Gastrocnemius medialis (tissue), 4 donors: ENCODE measurements at regions not wholly inside any gene's neighbourhood (a gene's known extent, or its start where the extent isn't known, plus 50 kb on each side); places are given as distances from the start of the nearest gene placed in this dataset.

Experiments
- ATAC-seq, 2 donors: fragments of 150-250 bp; one replicate each; pipeline ENCODE4 v1.9.1; 2016
- DNase-seq, 2 donors: peaks; one replicate each; pipeline ENCODE4 v3.0.0-alpha.2; 2019
- H3K27ac ChIP-seq, 4 donors: fragments of 200-600 bp; sonication (generic); 1 replicate in 1 of 4; 2 replicates in 3 of 4; pipeline ENCODE4 v1.5.1; 2016 to 2018; ENCODE audit warnings: mild to moderate bottlenecking in 2 of 4, moderate library complexity in 1 of 4
- H3K27me3 ChIP-seq, 3 donors: fragments of 200-600 bp; sonication (generic) in 2 of 3; 1 replicate in 1 of 3; 2 replicates in 2 of 3; pipeline versions ENCODE4 v1.5.1 to v1.6.0; 2016 to 2019; ENCODE audit warnings: mild to moderate bottlenecking in 1 of 3, moderate library complexity in 1 of 3
- H3K36me3 ChIP-seq, 2 donors: fragments of 200-600 bp; sonication (generic) in 1 of 2; one replicate each; pipeline ENCODE4 v1.5.1; 2017 to 2018
- H3K4me1 ChIP-seq, 2 donors: fragments of 200-600 bp; sonication (generic) in 1 of 2; one replicate each; pipeline ENCODE4 v1.5.1; 2016 to 2017; ENCODE audit warnings: mild to moderate bottlenecking in 2 of 2
- H3K4me3 ChIP-seq, 4 donors: fragments of 200-600 bp; sonication (generic) in 3 of 4; 1 replicate in 1 of 4; 2 replicates in 3 of 4; pipeline ENCODE4 v1.5.1; 2016 to 2019; ENCODE audit warnings: mild to moderate bottlenecking in 2 of 4
- H3K9me3 ChIP-seq, 3 donors: fragments of 200-600 bp; sonication (generic) in 2 of 3; 1 replicate in 1 of 3; 2 replicates in 2 of 3; pipeline ENCODE4 v1.5.1; 2016 to 2019
- CTCF ChIP-seq, 5 experiments: fragments of 450-650 bp in 3 of 5; fragments of 200-600 bp in 2 of 5; sonication (generic) in 2 of 5; IDR thresholded peaks in 4 of 5; conservative IDR thresholded peaks in 1 of 5; 1 replicate in 4 of 5; 2 replicates in 1 of 5; pipeline ENCODE4 v1.5.1; 2016 to 2019; ENCODE audit warnings: antibody characterized with exemption in 5 of 5, mild to moderate bottlenecking in 3 of 5, moderate library complexity in 3 of 5
- POLR2A ChIP-seq, 2 donors: fragments of 450-650 bp; IDR thresholded peaks; one replicate each; pipeline ENCODE4 v1.6.1; 2017; ENCODE audit warnings: antibody characterized with exemption in 2 of 2, mild to moderate bottlenecking in 2 of 2, moderate library complexity in 2 of 2
- in situ Hi-C, 4 donors: fragments of 200-750 bp; cut with MboI; loops; one replicate each; pipeline versions ENCODE4 v1.15.0 to v1.8.0; 2017; ENCODE audit warnings: low sequenced_read_pairs in 4 of 4
- intact Hi-C: fragments of 100-400 bp; cut with DNase I; formaldehyde crosslinking; loops from one replicate; pipeline ENCODE4 v1.15.1; 2023; ENCODE audit warnings: low total_unique reads

- H3K4me1 ChIP-seq: no peaks in the 10 kb centered on the region
- H3K27me3 ChIP-seq: no peaks in the 10 kb centered on the region
- in situ Hi-C loops (no loop called here), intact Hi-C loops (no loop called here)
- H3K4me3 ChIP-seq: no peak overlapping the region
- no peak overlapping the region for H3K27ac ChIP-seq
- ATAC-seq (no peak), DNase-seq (no peak)
- H3K36me3 ChIP-seq: no peaks in the 10 kb centered on the region
- H3K9me3 ChIP-seq: no peaks in the 10 kb centered on the region
- TF ChIP-seq POLR2A (IDR thresholded peaks at IDR 0.05) (no peak), CTCF (IDR thresholded peaks at IDR 0.05 in 4 of 5, conservative IDR thresholded peaks at IDR 0.05 in 1 of 5) (no peak)
Measured at GRCh38 chr10:61356354-61356753, 96.8 kb downstream of the TMEM26 start.

GRCh38 chr10:61355211-61355610 is 98.0 kb downstream of the TMEM26 start:
- intact Hi-C loops: no loop called here
- TF ChIP-seq POLR2A (IDR thresholded peaks at IDR 0.05) (no peak), CTCF (IDR thresholded peaks at IDR 0.05 in 4 of 5, conservative IDR thresholded peaks at IDR 0.05 in 1 of 5) (no peak)
- in situ Hi-C loops: no loop called here
- H3K27ac ChIP-seq: no peak overlapping the region
- no peaks in the 10 kb centered on the region for H3K4me1 ChIP-seq
- no peak for DNase-seq
- H3K36me3 ChIP-seq: no peaks in the 10 kb centered on the region
- ATAC-seq: no peak
- H3K9me3 ChIP-seq: no peaks in the 10 kb centered on the region
- no peaks in the 10 kb centered on the region for H3K27me3 ChIP-seq
- H3K4me3 ChIP-seq: no peak overlapping the region

- intact Hi-C loops: no loop called here
- TF ChIP-seq CTCF (IDR thresholded peaks at IDR 0.05 in 4 of 5, conservative IDR thresholded peaks at IDR 0.05 in 1 of 5): no peak
- no peak for TF ChIP-seq POLR2A (IDR thresholded peaks at IDR 0.05)
- in situ Hi-C loops: no loop called here
- Histone ChIP-seq H3K4me3 (no peak overlapping the region), H3K4me1 (no peaks in the 10 kb centered on the region), H3K27ac (no peak overlapping the region), H3K9me3 (no peaks in the 10 kb centered on the region), H3K27me3 (no peaks in the 10 kb centered on the region), H3K36me3 (no peaks in the 10 kb centered on the region)
- DNase-seq: no peak
- ATAC-seq: no peak
Measured at GRCh38 chr10:61354401-61354975, 98.7 kb downstream of the TMEM26 start.

- H3K36me3 ChIP-seq: no peaks in the 10 kb centered on the region
- no peak for TF ChIP-seq CTCF (IDR thresholded peaks at IDR 0.05 in 4 of 5, conservative IDR thresholded peaks at IDR 0.05 in 1 of 5)
- TF ChIP-seq POLR2A (IDR thresholded peaks at IDR 0.05): no peak
- ATAC-seq (no peak), DNase-seq (no peak)
- no peak overlapping the region for H3K27ac ChIP-seq
- no peaks in the 10 kb centered on the region for H3K4me1 ChIP-seq
- H3K27me3 ChIP-seq: no peaks in the 10 kb centered on the region
- in situ Hi-C loops (no loop called here), intact Hi-C loops (no loop called here)
- no peak overlapping the region for H3K4me3 ChIP-seq
- H3K9me3 ChIP-seq: no peaks in the 10 kb centered on the region
Measured at GRCh38 chr10:61350794-61351193, 102.4 kb downstream of the TMEM26 start.

GRCh38 chr10:61350068-61350467 is 103.1 kb downstream of the TMEM26 start:
- DNase-seq (no peak), ATAC-seq (no peak)
- in situ Hi-C loops (no loop called here), intact Hi-C loops (no loop called here)
- H3K36me3 ChIP-seq: no peaks in the 10 kb centered on the region
- no peaks in the 10 kb centered on the region for H3K9me3 ChIP-seq
- no peak for TF ChIP-seq CTCF (IDR thresholded peaks at IDR 0.05 in 4 of 5, conservative IDR thresholded peaks at IDR 0.05 in 1 of 5)
- H3K27me3 ChIP-seq: no peaks in the 10 kb centered on the region
- no peaks in the 10 kb centered on the region for H3K4me1 ChIP-seq
- H3K27ac ChIP-seq: no peak overlapping the region
- no peak overlapping the region for H3K4me3 ChIP-seq
